Mesothelial cell of epicardium (in vitro differentiated cells): ENCODE measurements at regions not wholly inside any gene's neighbourhood (a gene's known extent, or its start where the extent isn't known, plus 50 kb on each side); places are given as distances from the start of the nearest gene placed in this dataset.

Experiments
- DNase-seq, 2 experiments: peaks; one replicate each; pipeline ENCODE4 v3.0.0; 2021; ENCODE audit warnings: low spot score in 2 of 2; ENCODE audit not compliant: unreplicated experiment in 2 of 2
- H3K27ac Mint-ChIP-seq: 2 replicates; pipeline ENCODE4 v1.8.0; 2021; ENCODE audit warnings: mixed read lengths
- H3K27me3 Mint-ChIP-seq: 2 replicates; pipeline ENCODE4 v1.8.0; 2021; ENCODE audit warnings: low read depth, mixed read lengths
- H3K36me3 Mint-ChIP-seq: 2 replicates; pipeline ENCODE4 v1.8.0; 2021; ENCODE audit warnings: mixed read lengths
- H3K4me1 Mint-ChIP-seq: 2 replicates; pipeline ENCODE4 v1.8.0; 2021; ENCODE audit warnings: mixed read lengths
- H3K4me3 Mint-ChIP-seq: 2 replicates; pipeline ENCODE4 v1.8.0; 2021; ENCODE audit warnings: mild to moderate bottlenecking, moderate library complexity, mixed read lengths
- H3K9me3 Mint-ChIP-seq: 2 replicates; pipeline ENCODE4 v1.8.0; 2021; ENCODE audit warnings: mixed read lengths
- TF ChIP-seq, protein P1 (sequence below): fragments of 200-600 bp; sonication (generic); IDR thresholded peaks from one replicate; pipeline ENCODE4 v1.5.0; 2021; ENCODE audit warnings: antibody characterized with exemption; ENCODE audit not compliant: unreplicated experiment

DNA sequence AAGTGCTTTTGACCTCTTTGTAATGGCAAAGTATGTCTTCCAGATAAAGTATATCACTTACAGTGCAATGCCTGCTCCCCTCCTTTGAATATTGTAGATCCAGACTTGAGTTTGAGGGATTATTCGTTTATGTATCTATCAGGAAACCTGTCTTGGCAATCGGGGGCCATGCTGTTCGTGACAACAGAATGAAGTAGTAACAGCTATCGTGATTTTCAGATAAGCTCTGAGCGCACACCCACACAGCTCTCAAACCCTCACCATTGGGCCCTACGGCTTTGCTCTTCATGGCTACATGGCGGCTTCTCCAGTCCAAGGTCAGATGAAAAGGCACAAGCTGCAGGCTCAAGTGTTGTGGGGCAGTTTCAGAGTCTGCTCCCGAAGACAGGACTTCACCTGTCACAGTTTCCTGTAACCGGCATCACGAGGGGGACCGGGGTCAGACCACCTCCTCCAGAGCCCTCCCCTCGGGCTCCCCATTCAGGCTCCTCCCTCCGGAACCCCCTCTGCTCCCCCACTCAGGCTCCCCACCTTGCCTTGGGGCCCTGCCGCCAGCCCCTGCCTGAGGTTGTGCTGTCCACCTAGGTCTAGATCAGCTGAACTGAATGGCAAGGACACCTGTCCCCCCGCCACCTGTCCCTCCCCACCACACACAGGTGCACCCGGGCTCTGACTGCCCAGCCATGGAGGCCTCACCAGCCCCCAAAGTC, 292.5 kb upstream of the SALL3 start:
- no peak overlapping the region for H3K27ac Mint-ChIP-seq
- no peak for DNase-seq
- H3K36me3 Mint-ChIP-seq, result no peaks in the 10 kb centered on the region
- no peaks in the 10 kb centered on the region for H3K4me1 Mint-ChIP-seq
- TF ChIP-seq, protein P1, sequence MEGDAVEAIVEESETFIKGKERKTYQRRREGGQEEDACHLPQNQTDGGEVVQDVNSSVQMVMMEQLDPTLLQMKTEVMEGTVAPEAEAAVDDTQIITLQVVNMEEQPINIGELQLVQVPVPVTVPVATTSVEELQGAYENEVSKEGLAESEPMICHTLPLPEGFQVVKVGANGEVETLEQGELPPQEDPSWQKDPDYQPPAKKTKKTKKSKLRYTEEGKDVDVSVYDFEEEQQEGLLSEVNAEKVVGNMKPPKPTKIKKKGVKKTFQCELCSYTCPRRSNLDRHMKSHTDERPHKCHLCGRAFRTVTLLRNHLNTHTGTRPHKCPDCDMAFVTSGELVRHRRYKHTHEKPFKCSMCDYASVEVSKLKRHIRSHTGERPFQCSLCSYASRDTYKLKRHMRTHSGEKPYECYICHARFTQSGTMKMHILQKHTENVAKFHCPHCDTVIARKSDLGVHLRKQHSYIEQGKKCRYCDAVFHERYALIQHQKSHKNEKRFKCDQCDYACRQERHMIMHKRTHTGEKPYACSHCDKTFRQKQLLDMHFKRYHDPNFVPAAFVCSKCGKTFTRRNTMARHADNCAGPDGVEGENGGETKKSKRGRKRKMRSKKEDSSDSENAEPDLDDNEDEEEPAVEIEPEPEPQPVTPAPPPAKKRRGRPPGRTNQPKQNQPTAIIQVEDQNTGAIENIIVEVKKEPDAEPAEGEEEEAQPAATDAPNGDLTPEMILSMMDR, result no peak
- H3K27me3 Mint-ChIP-seq, result peaks cover 13% of the 10 kb centered on the region
- no peak overlapping the region for H3K4me3 Mint-ChIP-seq
- no peaks in the 10 kb centered on the region for H3K9me3 Mint-ChIP-seq

DNA sequence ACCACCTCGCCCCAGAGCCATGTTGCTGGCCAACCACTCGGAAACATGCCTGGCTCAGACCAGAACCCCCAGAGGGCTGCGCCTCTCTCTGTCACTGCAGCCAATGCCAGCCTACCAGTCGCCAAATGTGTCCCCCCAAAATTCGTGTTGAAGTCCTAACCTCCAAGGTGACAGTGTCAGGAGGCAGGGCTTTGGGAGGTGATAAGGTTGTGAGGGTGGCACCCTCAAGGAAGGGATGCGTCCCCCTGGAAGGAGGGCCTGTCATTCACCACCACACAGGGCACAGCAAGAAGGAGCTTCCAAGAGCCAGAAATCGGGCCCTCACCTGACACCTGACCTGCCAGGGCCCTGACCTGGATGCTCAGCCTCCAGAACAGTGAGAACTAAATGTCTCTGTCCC, 291.9 kb upstream of the SALL3 start:
- Mint-ChIP-seq H3K9me3 (no peaks in the 10 kb centered on the region), H3K36me3 (no peaks in the 10 kb centered on the region), H3K4me1 (no peaks in the 10 kb centered on the region), H3K4me3 (no peak overlapping the region), H3K27me3 (peaks cover 14% of the 10 kb centered on the region), H3K27ac (no peak overlapping the region)
- TF ChIP-seq, protein P1, result no peak
- DNase-seq, result no peak

DNA sequence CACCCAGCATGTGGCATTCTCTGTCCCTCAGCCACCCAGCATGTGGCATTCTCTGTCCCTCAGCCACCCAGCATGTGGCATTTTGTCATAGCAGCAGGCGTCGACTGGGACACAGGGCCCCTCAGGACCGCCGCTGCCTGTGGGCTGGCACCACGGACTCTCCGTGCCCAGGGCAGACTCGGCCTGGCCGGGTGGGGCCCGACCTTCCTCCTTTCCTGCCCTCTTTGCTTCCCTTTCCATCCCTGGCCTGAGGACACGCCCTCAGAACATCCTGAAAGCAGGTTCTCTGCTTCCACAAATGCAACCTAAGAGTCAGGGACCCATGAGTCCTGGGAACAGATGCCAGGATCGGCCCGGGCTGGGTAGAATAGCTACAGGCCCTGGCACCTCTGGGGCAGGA, 291.4 kb upstream of the SALL3 start:
- DNase-seq, result no peak
- peaks cover 17% of the 10 kb centered on the region for H3K27me3 Mint-ChIP-seq
- no peaks in the 10 kb centered on the region for H3K9me3 Mint-ChIP-seq
- TF ChIP-seq, protein P1, result no peak
- H3K4me1 Mint-ChIP-seq, result no peaks in the 10 kb centered on the region
- no peaks in the 10 kb centered on the region for H3K36me3 Mint-ChIP-seq
- no peak overlapping the region for H3K27ac Mint-ChIP-seq
- H3K4me3 Mint-ChIP-seq, result no peak overlapping the region

DNA sequence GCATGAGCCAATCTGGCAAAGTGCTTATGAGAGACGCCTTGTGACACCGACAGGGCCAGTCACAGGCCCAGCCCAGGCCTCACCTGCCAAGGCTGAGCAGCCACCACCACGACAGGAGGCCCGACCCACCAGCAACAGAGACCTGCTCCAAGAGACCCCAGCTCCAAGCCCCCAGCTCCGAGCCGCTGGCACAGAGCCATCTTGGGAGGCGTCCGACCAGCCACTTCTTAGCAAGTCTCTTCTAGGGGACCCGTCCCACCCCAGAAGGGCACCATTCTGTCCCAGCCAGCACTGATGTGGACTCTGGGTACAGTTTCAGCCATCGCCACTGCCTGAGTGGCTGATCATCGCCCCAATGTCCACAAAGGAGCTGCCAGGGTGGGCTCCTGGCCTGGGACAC, 290.7 kb upstream of the SALL3 start:
- TF ChIP-seq, protein P1, result no peak
- no peak for DNase-seq
- H3K4me3 Mint-ChIP-seq, result no peak overlapping the region
- H3K9me3 Mint-ChIP-seq, result no peaks in the 10 kb centered on the region
- H3K36me3 Mint-ChIP-seq, result no peaks in the 10 kb centered on the region
- no peaks in the 10 kb centered on the region for H3K4me1 Mint-ChIP-seq
- H3K27ac Mint-ChIP-seq, result no peak overlapping the region
- peaks cover 18% of the 10 kb centered on the region for H3K27me3 Mint-ChIP-seq

DNA sequence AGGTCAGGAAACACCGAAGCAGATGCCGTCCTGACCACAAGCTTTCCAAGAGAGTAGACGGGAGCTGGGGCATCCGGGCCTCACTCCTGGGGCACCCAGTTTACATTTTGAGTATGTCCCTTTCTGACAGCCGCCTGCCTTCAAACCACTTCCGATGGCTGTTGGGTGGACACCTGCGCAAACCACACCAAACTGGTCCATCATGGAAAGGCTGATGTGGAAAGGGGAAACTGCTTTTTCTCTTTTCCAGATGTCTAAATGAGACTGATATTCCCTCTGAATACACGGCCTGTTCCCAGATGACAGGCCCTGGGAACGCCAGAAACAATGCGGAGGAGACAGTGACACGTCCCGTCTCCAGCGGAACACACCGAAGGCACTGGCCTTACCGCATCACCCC, 290.0 kb upstream of the SALL3 start:
- no peaks in the 10 kb centered on the region for H3K9me3 Mint-ChIP-seq
- peaks cover 18% of the 10 kb centered on the region for H3K27me3 Mint-ChIP-seq
- no peak for DNase-seq
- no peak overlapping the region for H3K27ac Mint-ChIP-seq
- no peaks in the 10 kb centered on the region for H3K4me1 Mint-ChIP-seq
- no peak overlapping the region for H3K4me3 Mint-ChIP-seq
- H3K36me3 Mint-ChIP-seq, result no peaks in the 10 kb centered on the region
- TF ChIP-seq, protein P1, result no peak

DNA sequence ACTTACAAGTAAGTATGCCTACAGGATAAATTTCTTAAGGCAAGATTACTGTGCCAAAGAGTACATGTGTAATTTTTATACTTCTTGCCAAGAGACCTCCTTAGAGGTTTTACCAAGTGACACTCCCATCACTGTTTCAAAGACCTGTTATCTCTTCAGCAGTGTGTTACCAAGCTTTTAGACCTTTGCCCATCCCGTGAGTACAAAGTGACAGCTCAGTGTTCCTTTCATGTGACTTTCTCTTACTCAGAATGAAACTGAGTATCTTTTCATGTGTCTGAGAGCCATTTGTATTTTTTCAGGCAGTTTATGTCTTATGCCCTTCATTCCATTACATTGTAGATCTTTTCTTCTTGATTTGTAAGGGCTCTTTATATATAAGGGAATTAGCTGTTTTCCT, 287.5 kb upstream of the SALL3 start:
- DNase-seq, result no peak
- Mint-ChIP-seq H3K4me3 (no peak overlapping the region), H3K27me3 (peaks cover 14% of the 10 kb centered on the region), H3K9me3 (no peaks in the 10 kb centered on the region), H3K4me1 (no peaks in the 10 kb centered on the region), H3K36me3 (no peaks in the 10 kb centered on the region), H3K27ac (no peak overlapping the region)
- TF ChIP-seq, protein P1, result no peak
